HG02981 (cell line): ENCODE measurements at regions not wholly inside any gene's neighbourhood (a gene's known extent, or its start where the extent isn't known, plus 50 kb on each side); places are given as distances from the start of the nearest gene placed in this dataset.
"Not testable (repeated sequence)": the region's sequence is repeated elsewhere in the genome, so short reads cannot be mapped to it uniquely, and the experiment has no call there.

ENCODE experiments used
- ATAC-seq: cut with Tn5 transposase; IDR thresholded peaks from one replicate; pipeline ENCODE4 v1.9.1; 2021; ENCODE audit warnings: mild to moderate bottlenecking, moderate library complexity; ENCODE audit not compliant: unreplicated experiment

DNA sequence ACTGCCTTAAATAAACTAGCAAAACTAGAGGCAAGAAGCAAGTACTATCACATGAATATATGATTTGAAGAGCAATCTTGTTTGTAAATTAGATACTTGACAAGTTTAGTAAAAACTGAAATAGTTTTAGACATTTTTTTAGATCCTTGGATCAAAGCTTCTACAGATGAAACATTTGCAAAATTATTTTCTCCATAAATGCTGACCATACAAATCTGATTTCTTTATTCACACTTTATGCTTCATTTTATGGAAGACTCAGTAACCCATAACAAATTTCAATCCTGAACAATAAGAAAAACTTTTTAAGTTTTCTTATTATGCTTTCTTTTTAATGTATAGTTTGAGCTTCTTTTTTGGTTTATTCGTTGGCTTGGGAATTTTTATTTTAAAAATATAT is 750.2 kb upstream of the SLITRK5 start:
- no peak for ATAC-seq

DNA sequence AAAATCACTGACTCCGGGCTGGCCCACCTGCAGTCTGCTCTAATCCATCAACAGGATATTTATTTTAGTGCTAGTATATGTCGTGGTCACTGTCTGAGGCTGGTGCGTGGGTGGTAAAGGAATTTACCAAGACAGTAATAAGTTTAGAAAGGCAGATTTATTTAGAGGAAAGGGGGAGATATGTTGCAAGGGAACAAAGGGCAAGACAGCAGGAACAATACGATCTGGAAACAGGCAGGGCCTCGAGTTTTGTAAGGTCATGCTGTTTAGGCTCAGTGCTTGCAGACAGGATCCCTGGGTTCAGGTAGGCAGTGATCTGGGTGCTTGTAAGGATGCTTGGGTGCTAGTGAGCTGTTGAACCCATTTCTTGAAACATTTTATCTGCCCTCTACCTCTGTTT is 748.2 kb upstream of the SLITRK5 start:
- no peak for ATAC-seq

DNA sequence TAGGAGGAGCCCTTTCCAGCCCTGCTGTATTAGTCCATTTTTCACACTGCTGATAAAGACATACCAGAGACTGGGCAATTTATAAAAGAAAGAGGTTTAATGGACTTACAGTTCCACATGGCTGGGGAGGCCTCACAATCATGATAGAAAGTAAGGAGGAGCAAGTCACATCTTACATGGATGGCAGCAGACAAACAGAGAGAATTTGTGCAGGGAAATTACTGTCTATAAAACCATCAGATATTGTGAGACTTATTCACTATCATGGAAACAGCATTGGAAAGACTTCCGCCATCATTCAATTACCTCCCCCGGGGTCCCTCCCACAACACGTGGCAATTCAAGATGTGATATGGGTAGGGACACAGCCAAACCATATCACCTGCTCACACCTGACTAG is 744.3 kb upstream of the SLITRK5 start:
- ATAC-seq = not testable (repeated sequence)

DNA sequence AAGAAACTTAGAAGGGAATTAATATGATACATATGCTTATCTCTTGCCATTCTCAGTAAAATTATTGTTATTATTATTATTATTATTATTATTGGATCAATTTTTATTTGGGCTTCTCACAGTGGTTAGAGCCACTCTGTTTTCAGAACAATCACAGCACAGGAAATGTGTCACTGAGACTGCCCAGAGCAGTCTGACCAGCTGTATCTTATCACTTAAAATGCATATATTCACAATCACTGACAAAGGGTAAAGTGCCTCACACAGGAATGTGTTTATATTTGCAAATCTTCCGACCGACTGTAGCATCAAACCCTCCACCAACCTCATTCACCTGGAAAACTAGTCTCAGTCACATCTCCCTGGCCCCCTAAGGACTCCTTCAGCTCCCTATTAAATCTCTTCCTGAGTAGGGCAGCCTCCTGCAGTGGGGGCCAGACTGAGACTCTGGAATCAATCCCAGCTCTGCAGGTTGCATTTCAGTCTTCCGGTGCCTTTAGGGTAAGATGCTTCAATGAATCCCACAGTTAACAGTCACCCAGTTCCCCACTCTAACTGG is 738.3 kb upstream of the SLITRK5 start:
- ATAC-seq = no peak

DNA sequence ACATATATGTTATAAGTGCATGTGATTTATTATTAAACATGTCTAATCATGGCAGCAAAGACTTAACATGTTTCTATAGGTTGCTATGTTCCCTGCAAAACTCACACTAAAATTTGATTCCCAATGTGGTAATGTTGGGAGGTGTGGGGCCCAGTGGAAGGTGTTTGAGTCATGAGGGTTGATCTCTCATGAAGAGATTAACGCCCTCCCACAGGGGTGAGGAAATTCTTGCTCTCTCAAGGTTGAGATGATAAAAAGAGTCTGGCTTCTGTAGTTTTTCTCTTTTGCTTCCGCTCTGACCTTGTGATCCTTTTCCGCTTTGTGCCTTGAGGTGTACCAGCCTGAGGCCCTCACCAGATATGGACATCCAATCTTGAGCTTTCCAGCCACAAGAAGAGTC is 737.5 kb upstream of the SLITRK5 start:
- no peak for ATAC-seq

DNA sequence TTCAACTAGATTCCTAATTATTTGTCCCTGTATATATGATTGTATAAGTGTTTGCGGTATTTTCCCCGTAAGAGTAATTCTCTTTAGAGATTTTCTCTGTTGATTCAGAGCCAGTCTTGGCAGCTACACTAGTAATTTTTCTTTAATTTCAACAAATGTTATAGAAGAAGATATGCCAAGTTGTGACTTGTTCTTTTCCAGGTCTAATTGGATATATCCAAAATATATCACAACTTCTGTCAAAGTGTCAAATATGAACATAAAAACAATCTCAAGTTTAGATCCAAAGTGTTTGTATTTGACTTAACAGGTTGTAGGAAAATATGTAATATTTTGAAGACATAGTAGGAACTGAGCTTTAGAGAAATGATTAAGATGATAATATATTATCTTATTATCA is 733.9 kb upstream of the SLITRK5 start:
- ATAC-seq = no peak

DNA sequence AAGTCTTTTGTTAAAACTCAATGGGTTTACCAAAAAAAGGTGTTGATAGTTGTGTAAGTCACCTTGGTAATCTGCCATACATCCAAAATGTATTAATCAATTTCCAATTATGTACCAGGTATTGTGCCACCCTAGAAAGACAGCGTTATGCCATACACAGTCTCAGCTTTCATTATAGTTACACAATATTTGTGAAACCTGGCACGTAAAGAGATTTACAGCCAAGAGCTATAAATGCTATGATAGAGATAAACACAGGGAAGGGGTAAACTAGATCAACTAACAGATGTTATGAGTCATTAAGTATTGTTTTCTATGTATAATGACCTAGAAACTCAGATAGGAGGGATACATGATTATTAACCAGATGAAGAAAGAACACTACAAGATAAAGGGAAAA is 725.6 kb upstream of the SLITRK5 start:
- ATAC-seq = no peak

DNA sequence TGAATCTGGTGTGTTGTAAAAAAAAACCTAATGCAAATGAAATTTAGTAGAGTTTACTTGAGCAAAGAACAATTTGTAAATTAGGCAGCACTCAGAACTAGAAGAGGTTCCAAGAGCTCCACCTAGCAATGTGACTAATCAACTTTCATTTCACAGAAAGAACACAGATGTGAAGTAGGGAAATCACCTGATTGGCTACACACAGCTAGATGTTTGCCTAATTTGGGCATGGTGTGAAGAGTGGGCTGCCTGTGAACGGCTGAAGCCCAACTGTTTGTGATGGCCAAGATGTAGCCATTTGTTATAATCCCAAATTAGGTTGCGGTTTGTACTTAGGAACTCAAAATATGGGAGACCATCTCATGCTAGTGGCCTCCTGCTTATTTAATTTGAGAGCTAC is 724.4 kb upstream of the SLITRK5 start:
- no peak for ATAC-seq

DNA sequence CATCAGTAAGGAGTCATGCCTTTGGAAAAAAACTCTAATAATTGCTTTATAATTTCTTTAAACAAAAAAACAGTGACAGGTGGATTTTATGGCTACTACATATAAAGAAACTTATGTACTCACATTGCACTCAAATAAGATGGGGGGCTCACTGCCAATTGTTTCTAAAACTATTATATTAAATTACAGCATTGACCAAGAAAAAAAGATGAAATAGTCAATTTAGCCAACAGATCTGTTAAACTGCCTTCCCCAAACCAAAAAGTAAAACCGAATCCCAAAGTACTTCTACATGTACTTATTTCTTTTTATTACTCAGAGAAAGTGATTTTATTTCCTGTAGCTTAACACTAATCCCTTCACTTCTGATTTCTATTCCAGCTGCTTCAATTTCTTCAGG is 716.8 kb upstream of the SLITRK5 start:
- ATAC-seq = no peak

DNA sequence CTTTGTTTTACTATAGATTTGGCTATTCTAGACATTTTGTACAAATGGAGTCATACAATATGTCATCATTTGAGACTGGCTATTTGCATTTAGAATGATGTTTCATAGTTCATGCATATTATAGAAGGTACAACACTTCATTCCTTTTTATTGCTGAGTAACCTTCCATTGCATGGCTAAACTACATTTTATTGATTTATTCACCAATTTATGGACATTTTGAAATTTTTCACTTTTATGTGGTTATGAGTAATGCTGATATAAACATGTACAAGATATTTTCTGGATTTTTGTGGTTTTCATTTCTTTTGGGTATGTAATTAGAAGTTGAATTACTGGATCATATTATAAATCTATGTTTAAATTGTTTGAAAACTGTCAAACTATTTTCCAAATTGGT is 710.3 kb upstream of the SLITRK5 start:
- no peak for ATAC-seq

DNA sequence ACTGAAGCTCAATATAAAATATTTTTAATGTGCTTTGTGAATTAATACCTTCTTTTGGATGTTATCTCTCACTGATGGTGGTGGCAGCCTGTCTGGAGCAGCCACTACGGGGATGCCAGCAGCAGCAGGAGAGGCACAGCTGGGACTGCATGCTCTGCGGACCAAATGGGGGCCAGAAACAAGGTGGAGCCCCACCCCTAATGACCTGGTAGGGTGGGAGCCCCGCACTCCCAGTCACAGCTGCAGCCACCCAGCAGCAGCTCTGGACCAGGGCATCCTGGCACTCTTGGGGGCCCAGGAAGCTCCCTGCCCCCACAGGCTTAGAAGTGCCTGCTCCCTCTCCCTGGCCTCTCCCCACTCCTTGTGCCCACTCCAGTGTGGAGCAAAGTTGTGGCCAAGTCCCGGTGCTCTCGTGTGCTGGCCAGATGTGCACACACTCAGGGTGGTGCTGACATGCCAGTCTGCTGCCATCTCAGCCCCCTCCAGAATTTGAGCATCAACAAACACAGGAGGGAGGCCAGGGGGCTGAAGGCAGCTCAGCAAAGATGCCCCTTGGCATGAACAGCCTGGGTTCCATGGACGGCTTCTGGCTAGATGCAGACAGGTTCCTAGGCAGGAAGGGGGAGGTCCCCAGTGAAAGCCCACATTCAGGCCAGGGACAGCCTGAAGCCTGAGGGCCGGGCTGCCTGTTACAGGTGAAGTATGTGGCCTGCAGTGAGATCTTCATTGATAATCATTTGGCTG is 696.7 kb upstream of the SLITRK5 start:
- ATAC-seq = no peak

DNA sequence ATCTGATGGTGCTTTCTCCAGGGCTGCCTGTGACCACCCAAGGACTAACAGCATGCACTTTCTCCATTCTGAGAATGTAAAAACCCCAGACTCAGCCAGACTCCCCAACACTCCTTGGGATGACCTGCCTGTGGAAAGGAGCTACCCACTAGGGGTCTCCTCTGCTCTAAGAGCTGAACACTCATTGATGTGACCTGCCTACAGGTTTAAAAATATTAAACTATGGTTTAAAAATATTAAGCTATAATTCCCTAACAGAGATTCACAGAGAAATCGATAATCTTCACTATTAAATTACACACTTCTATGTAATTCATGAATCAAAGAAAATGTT is 696.2 kb upstream of the SLITRK5 start:
- ATAC-seq = no peak

DNA sequence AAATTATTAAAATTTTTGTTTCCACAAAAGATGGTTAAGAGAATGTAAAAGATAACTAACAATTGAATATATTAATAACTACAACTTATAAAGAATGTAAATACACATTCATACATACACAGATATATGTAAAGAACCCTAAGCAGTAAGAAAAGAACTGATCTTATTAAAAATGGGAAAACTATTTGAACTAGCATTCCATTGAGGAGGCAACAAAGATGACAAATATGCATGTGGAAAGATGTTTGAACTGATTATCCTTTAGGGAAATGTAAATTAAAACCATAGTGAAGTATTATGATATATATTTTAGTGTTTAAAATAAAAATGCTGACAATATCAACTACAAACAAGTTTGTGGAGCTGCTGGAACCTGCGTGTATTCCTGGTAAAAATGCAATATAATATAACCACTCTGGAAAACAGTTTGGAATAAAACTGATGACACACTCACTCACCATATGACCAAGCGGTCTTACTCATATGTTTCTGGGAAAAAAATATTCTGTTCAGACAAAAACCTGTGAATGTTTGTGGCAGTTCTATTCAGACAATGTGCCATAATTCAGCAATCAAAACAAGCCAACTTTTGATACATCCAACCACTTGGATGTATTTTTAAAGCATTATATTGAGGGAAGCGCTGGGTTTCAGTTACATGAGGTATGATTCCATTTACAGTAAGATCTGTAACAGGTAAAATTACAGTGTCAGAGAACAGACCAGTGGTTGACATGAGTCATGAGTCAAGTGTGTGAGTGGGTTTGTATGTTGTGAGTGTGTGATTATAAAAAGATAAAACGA is 694.4 kb upstream of the SLITRK5 start:
- ATAC-seq = no peak

DNA sequence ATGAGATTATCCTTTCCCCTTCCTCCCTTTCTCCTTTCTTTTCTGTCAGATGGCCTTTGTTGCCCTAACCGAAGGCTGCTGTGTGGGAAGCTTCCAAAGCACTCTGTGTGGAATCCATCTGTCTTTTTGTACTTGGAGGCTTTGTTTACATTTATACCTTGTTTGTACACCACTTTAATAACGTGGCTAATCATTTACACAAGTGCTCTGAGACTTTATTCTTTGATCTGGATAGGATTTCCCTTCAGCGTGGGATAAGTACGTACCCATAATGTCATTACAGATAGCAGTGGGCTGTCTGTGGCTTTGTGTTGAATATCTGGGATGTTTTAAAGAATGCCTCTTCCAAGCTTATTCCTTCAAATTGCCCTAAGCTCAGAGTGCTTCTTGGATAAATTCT is 684.7 kb upstream of the SLITRK5 start:
- ATAC-seq = no peak

DNA sequence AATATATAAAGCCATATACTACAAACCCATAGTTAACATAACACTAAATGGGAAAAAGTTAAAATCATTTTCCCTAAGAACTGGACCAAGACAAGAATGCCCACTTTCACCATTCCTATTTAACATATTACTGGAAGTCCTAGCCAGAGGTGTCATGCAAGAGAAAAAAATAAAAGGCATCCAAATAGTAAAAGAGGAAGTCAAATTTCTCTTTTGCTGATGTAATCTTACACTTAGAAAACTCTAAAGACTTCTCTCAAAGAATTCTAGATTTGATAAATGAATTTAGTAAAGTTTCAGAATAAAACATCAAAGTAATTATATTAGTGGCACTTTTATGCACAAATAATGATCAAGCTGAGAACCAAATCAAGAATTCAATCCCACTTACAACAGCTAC is 678.9 kb upstream of the SLITRK5 start:
- no peak for ATAC-seq

DNA sequence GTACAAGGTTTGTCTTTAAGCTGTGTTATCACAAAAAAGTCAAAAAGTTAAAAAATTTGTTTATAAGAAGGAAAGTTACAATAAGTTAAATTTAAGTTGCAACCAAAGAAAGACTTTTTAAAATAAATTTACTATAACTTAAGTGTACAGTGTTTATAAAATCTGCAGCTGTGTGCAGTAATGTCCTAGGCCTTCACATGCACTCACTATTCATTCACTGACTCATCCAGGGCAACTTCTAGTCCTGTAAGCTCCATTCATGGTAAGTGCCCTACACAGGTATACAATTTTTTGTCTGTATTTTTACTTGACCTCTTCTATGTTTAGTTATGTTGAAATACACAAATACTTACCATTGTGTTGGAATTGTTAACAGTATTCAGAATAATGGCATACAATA is 667.9 kb upstream of the SLITRK5 start:
- ATAC-seq = no peak

DNA sequence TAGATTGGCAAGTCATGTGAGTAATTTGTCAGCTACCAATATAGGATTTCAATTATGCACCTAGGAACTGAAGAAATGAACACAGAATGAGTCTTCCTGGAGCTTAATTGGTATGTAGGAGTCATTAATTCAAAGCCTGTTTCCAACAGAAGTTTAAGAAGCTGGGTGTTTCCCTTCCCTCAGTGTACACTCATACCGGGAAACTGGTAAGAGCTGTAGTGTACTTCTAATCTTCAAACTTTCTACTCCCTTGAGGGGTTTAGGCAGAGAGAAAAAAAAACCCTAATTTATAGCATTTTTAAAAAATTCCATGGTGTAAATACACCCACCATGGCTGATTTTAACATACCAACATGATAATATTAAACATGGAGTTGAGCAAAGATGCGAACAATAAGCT is 665.7 kb upstream of the SLITRK5 start:
- no peak for ATAC-seq

DNA sequence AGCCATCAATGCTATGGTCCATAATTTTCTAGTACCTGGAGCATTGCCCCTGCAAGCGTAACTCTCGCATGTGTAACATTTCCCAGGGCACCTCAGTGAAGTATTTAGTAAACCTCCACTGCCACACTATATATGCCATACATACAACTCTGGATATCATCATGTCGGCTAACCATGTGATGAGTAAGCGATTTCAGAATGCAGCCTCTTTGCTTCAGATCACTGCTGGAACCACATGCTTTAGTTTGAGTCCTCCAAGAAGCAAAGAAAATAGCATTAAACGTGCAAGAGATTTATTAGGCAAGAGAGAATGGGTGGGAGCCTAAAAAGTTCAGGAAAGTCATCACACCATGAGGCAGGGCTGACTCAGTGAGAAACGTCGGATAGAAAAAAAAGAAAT is 635.6 kb upstream of the SLITRK5 start:
- no peak for ATAC-seq

DNA sequence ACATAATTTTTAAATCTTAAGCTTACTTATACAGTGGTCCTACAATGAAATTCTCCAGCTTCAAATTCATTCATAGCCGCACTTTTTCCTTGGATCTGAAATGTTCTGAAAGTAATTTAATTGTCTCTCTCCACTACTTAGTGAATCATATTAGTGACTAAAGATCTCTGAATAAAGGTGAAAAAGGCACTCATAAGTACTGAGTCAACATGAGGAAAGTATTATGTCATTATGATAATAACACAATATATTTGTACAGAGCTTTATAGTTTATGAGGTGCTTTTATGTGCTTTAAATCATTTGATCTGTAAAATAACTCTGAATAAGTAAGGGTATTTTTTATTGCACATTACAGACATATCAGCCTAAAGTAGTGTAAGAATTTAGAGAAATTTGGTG is 628.2 kb upstream of the SLITRK5 start:
- no peak for ATAC-seq

DNA sequence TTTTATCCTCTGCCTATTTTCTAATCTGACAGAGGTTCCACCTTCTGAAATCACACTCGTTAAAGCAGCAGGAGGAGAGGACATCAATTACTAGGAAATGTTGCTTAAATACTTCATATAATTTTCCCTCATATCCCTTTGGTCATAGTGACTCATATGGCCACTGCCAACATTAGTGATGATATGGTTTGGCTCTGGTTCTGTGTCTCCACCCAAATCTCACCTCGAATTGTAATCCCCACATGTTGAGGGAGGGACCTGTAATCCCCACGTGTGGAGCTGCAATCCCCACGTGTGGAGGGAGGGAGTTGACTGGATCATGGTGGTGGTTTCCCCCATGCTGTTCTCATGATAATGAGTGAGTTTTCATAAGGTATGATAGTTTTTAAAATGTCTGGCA is 618.4 kb upstream of the SLITRK5 start:
- no peak for ATAC-seq

DNA sequence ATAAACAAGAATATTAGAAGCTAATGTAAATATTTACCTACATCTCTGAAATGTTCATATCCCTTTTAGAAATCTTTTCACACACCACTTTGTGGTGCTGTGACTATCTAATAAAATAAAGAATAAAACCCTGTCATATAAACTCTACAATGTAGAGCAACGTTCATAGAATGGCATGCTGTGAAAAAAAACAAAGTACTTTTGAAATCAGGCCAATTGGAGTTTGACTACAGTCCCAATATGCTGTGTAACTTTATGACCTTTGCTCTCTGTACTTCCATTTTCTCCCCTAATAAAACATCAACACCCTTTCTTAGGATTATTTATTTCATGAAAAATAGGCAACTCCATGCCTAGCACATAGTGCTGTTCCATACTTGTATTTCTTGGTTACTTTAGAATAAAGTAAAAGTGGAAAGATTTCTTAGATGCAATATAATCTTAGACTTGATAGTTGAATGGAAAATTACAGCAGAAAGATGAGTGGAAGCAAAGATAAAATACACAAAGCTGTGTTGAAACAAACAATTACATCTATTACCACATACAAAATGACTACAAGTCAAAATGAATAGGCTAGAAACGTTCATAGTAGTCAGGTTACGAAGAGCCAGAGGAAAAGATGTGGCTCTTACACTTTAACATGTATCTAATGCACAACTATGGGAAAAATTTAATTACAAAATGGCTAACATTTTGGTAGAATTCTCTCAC is 613.2 kb upstream of the SLITRK5 start:
- ATAC-seq = no peak
